GM23248 (cell line): ENCODE measurements at regions not wholly inside any gene's neighbourhood (a gene's known extent, or its start where the extent isn't known, plus 50 kb on each side); places are given as distances from the start of the nearest gene placed in this dataset.

Experiments used
- DNase-seq: peaks from one replicate; pipeline ENCODE4 v3.0.0-alpha.2; 2015
- H2AFZ ChIP-seq: fragments of 200-600 bp; sonication (generic); 2 replicates; pipeline ENCODE4 v1.6.1; 2016; ENCODE audit warnings: antibody characterized with exemption
- H3F3A ChIP-seq: fragments of 200-600 bp; sonication (generic); 2 replicates; pipeline ENCODE4 v1.6.1; 2016; ENCODE audit warnings: mild to moderate bottlenecking, antibody characterized with exemption, mixed run types; ENCODE audit not compliant: insufficient read depth
- H3K27ac ChIP-seq: fragments of 200-600 bp; sonication (generic); 2 replicates; pipeline ENCODE4 v1.5.1; 2016; ENCODE audit warnings: mild to moderate bottlenecking
- H3K27me3 ChIP-seq: fragments of 200-600 bp; sonication (generic); replicated peaks from 2 replicates; pipeline ENCODE4 v1.6.1; 2016; ENCODE audit warnings: mild to moderate bottlenecking; ENCODE audit not compliant: insufficient read depth
- H3K36me3 ChIP-seq: fragments of 200-600 bp; sonication (generic); 2 replicates; pipeline ENCODE4 v1.6.1; 2016; ENCODE audit warnings: low read depth, mild to moderate bottlenecking
- H3K4me1 ChIP-seq: fragments of 200-600 bp; sonication (generic); 2 replicates; pipeline ENCODE4 v1.6.1; 2016; ENCODE audit warnings: mild to moderate bottlenecking; ENCODE audit not compliant: insufficient read depth
- H3K4me2 ChIP-seq: fragments of 200-600 bp; sonication (generic); one replicate; pipeline ENCODE4 v1.6.1; 2016; ENCODE audit warnings: mild to moderate bottlenecking; ENCODE audit not compliant: unreplicated experiment
- H3K4me3 ChIP-seq: fragments of 200-600 bp; sonication (generic); 2 replicates; pipeline ENCODE4 v1.5.1; 2016; ENCODE audit warnings: mild to moderate bottlenecking
- H3K79me2 ChIP-seq: fragments of 200-600 bp; sonication (generic); 2 replicates; pipeline ENCODE4 v1.6.1; 2016; ENCODE audit warnings: mild to moderate bottlenecking; ENCODE audit not compliant: insufficient read depth
- H3K9ac ChIP-seq: fragments of 200-600 bp; sonication (generic); 2 replicates; pipeline ENCODE4 v1.6.1; 2016; ENCODE audit warnings: mild to moderate bottlenecking
- H3K9me2 ChIP-seq: fragments of 200-600 bp; sonication (generic); 2 replicates; pipeline ENCODE4 v1.6.1; 2016; ENCODE audit warnings: mixed run types, mild to moderate bottlenecking, moderate library complexity; ENCODE audit not compliant: insufficient read depth
- H3K9me3 ChIP-seq: fragments of 200-600 bp; sonication (generic); one replicate; pipeline ENCODE4 v1.6.1; 2017; ENCODE audit warnings: low read depth
- H4K20me1 ChIP-seq: fragments of 200-600 bp; sonication (generic); 2 replicates; pipeline ENCODE4 v1.6.0; 2016; ENCODE audit not compliant: insufficient read depth
- EZH2 ChIP-seq: fragments of 200-600 bp; sonication (generic); IDR thresholded peaks from 2 replicates; pipeline ENCODE4 v1.6.1; 2018; ENCODE audit warnings: antibody characterized with exemption, mild to moderate bottlenecking; ENCODE audit not compliant: insufficient read depth, poor library complexity, severe bottlenecking
- EZH2phosphoT487 ChIP-seq: fragments of 200-600 bp; sonication (generic); IDR thresholded peaks from 2 replicates; pipeline ENCODE4 v1.6.1; 2018; ENCODE audit warnings: antibody characterized with exemption, moderate library complexity, mild to moderate bottlenecking, low read depth; ENCODE audit not compliant: insufficient read depth
- WGBS, 2 experiments: methylation state at CpG; one replicate each; pipeline ENCODE4 v1.1.6; 2015 to 2017; ENCODE audit warnings: low lambda C conversion rate in 2 of 2, low coverage in 1 of 2; ENCODE audit errors: missing lambda C conversion rate in 2 of 2; 5-methylcytosine and 5-hydroxymethylcytosine counted together
- in situ Hi-C: fragments of 300-500 bp; cut with MboI; formaldehyde crosslinking; loops from 2 replicates; pipeline ENCODE4 v1.15.0; 2020

DNA sequence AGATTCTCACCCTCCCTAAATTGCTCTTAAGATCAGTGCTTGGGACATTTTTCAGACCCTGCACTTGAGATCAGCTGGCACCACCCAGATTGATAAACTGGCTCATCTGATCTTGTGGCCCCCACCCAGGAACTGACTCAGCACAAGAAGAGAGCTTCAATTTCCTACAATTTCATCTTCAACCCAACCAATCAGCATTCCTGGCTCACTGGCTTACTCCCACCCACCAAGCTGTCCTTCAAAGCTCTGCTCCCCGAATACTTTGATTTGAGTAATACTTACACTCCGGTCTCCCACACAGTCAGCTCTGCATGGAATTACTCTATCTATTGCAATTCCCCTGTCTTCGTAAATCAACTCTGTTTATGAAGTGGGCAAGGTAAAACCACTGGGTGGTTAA, 461.9 kb upstream of the RGS18 start:
- 11 to 15% methylated on average over 3 of the region's 3 CpGs for WGBS, 2 experiments

DNA sequence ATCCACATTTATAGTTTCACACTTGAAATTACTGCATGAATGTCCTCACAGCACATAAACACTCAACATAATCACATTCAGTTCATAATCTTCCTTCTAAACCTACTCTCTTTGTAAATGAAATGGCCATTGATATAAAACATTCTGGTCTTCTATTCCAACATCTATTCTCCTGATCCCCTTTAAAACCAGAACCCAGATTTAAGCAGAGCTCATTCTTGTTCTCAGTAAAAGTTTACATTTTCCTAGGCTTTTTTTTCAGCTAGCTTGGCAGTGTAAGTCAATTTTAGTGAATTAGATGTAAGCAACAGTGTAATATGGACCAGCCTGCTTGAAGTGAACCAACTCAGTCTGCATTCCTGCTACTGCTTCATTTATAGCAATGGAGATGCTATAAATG, 460.7 kb upstream of the RGS18 start:
- H3F3A ChIP-seq: no peaks in the 10 kb centered on the region
- no peak for DNase-seq
- no peak overlapping the region for H3K4me2 ChIP-seq
- H3K9ac ChIP-seq: no peak overlapping the region
- TF ChIP-seq EZH2: no peak
- no peak for TF ChIP-seq EZH2phosphoT487
- no peaks in the 10 kb centered on the region for H3K9me2 ChIP-seq
- no peaks in the 10 kb centered on the region for H3K79me2 ChIP-seq
- H2AFZ ChIP-seq: no peak overlapping the region
- no peaks in the 10 kb centered on the region for H3K36me3 ChIP-seq
- H3K27ac ChIP-seq: no peak overlapping the region
- peaks cover 4% of the 10 kb centered on the region for H3K9me3 ChIP-seq
- in situ Hi-C loops: no loop called here
- H3K4me3 ChIP-seq: no peak overlapping the region
- H3K27me3 ChIP-seq: no peaks in the 10 kb centered on the region
- H3K4me1 ChIP-seq: no peaks in the 10 kb centered on the region
- H4K20me1 ChIP-seq: no peaks in the 10 kb centered on the region

More for the DNA sequence above, 461.9 kb upstream of the RGS18 start:
- Histone ChIP-seq H2AFZ (no peak overlapping the region), H4K20me1 (no peaks in the 10 kb centered on the region), H3K27me3 (no peaks in the 10 kb centered on the region), H3K9me2 (no peaks in the 10 kb centered on the region), H3F3A (no peaks in the 10 kb centered on the region), H3K36me3 (no peaks in the 10 kb centered on the region), H3K27ac (no peak overlapping the region), H3K4me1 (no peaks in the 10 kb centered on the region), H3K79me2 (no peaks in the 10 kb centered on the region), H3K4me3 (no peak overlapping the region), H3K9me3 (peaks cover 4% of the 10 kb centered on the region), H3K4me2 (no peak overlapping the region), H3K9ac (no peak overlapping the region)
- DNase-seq: no peak
- in situ Hi-C loops: no loop called here
- TF ChIP-seq EZH2phosphoT487: no peak
- TF ChIP-seq EZH2: no peak

DNA sequence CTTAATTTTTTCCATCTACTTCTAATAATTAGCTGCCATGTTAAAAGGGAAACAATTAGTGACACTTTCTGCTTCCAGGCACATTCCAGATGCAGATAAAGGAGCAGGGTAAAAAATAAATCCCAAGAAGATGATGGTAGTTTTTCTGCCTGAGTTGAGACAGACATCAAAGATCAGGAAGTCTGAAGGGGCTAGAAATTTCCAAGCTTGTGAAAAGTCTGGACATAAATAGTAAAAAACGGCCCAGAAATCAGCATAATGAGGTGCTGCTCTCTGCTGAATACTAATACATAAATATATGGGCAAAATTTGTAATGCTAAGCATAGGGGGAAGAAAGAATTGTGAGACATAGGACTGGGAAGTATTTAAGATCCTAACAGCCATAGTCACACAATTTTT, 460.0 kb upstream of the RGS18 start:
- no peak for DNase-seq
- Histone ChIP-seq H3K9ac (no peak overlapping the region), H3K4me2 (no peak overlapping the region), H2AFZ (no peak overlapping the region), H4K20me1 (no peaks in the 10 kb centered on the region), H3K36me3 (no peaks in the 10 kb centered on the region), H3K79me2 (no peaks in the 10 kb centered on the region), H3K4me1 (no peaks in the 10 kb centered on the region), H3K27ac (no peak overlapping the region), H3K27me3 (no peaks in the 10 kb centered on the region), H3K9me2 (no peaks in the 10 kb centered on the region), H3F3A (no peaks in the 10 kb centered on the region), H3K4me3 (no peak overlapping the region), H3K9me3 (peaks cover 4% of the 10 kb centered on the region)
- 0% methylated on average over 1 of the region's 1 CpG for WGBS, 2 experiments
- in situ Hi-C loops: no loop called here
- TF ChIP-seq EZH2phosphoT487: no peak
- TF ChIP-seq EZH2: no peak

DNA sequence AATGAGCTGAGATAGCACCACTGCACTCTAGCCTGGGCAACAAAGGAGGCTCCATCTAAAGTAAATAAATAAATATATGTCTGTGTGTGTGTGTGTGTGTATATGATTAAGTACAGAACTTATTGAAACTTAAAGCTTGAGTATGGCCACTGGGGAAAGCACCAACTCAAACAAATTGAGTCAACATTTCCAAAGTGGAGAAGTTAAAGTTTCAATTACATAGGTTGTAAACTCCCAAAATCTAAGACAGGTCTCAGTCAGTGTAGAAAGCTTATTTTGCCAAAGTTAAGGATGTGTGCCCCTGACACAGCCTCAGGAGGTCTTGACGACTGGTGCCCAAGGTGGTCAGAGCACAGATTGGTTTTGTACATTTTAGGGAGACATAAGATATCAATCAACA, 458.9 kb upstream of the RGS18 start:
- H3K4me3 ChIP-seq: no peak overlapping the region

DNA sequence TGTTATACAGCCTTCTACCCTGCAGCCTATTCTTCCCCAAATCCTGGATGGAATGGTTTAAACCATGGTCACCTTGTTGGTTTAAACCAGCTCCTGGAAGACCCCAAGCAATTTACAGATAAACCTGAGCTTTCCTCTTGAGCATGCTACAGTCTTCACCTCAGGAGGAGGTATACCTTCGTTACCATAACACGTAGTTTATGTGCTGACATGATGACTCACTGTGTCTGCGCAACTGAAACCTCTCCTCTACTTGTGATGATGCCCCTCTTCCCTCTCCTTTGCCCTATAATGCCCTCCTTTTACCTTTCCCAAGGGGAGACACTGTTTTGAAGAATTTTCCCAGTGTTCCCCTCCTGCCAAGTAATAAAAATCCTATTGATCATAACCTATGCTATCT, 457.3 kb upstream of the RGS18 start:
- no peaks in the 10 kb centered on the region for H4K20me1 ChIP-seq
- H3F3A ChIP-seq: no peaks in the 10 kb centered on the region
- TF ChIP-seq EZH2 (no peak), EZH2phosphoT487 (no peak)
- 30 to 33% methylated on average over 3 of the region's 3 CpGs for WGBS, 2 experiments
- H3K36me3 ChIP-seq: no peaks in the 10 kb centered on the region
- no peaks in the 10 kb centered on the region for H3K9me2 ChIP-seq
- no peak for DNase-seq
- H3K9me3 ChIP-seq: peaks cover 4% of the 10 kb centered on the region
- no peak overlapping the region for H2AFZ ChIP-seq
- no peak overlapping the region for H3K9ac ChIP-seq
- H3K27me3 ChIP-seq: no peaks in the 10 kb centered on the region
- no peaks in the 10 kb centered on the region for H3K4me1 ChIP-seq
- H3K4me3 ChIP-seq: no peak overlapping the region
- H3K79me2 ChIP-seq: no peaks in the 10 kb centered on the region
- no peak overlapping the region for H3K4me2 ChIP-seq
- no peak overlapping the region for H3K27ac ChIP-seq
- in situ Hi-C loops: no loop called here

More for the DNA sequence above, 458.9 kb upstream of the RGS18 start:
- Histone ChIP-seq H3K4me1 (no peaks in the 10 kb centered on the region), H4K20me1 (no peaks in the 10 kb centered on the region), H3K27me3 (no peaks in the 10 kb centered on the region), H3K9me3 (peaks cover 4% of the 10 kb centered on the region), H3K27ac (no peak overlapping the region), H3K4me2 (no peak overlapping the region), H2AFZ (no peak overlapping the region), H3K79me2 (no peaks in the 10 kb centered on the region), H3K36me3 (no peaks in the 10 kb centered on the region), H3K9ac (no peak overlapping the region), H3K9me2 (no peaks in the 10 kb centered on the region), H3F3A (no peaks in the 10 kb centered on the region)
- DNase-seq: no peak
- 13 to 27% methylated on average over 1 of the region's 1 CpG for WGBS, 2 experiments
- in situ Hi-C loops: no loop called here
- TF ChIP-seq EZH2: no peak
- no peak for TF ChIP-seq EZH2phosphoT487
